K562 (cell line): ENCODE measurements at regions not wholly inside any gene's neighbourhood (a gene's known extent, or its start where the extent isn't known, plus 50 kb on each side); places are given as distances from the start of the nearest gene placed in this dataset.

ENCODE experiments used
- HDAC2 ChIP-seq: fragments of 450-650 bp; IDR thresholded peaks from 2 replicates; pipeline ENCODE4 v1.6.1; 2016; ENCODE audit warnings: mild to moderate bottlenecking
- NR1H2 ChIP-seq: sonication (generic); formaldehyde crosslinking; IDR thresholded peaks from 2 replicates; pipeline ENCODE4 v1.4.0; 2020; ENCODE audit warnings: mild to moderate bottlenecking, missing genetic modification reagents
- SAFB ChIP-seq: fragments of 200-400 bp; formaldehyde crosslinking; IDR thresholded peaks from 2 replicates; pipeline ENCODE4 v1.6.1; 2017; ENCODE audit warnings: low read depth, low read length, borderline replicate concordance
- SMARCA4 ChIP-seq: fragments of 450-650 bp; IDR thresholded peaks from 2 replicates; pipeline ENCODE4 v1.6.1; 2016
- SPI1 ChIP-seq: IDR thresholded peaks from 2 replicates; pipeline ENCODE4 v1.6.1; 2011; ENCODE audit warnings: low read depth, low read length, control low read depth, borderline replicate concordance
- ZC3H11A ChIP-seq: IDR thresholded peaks from 2 replicates; pipeline ENCODE4 v1.6.1; 2012; ENCODE audit warnings: low read depth, low read length, improper control_type of control experiment
- ZNF124 ChIP-seq: sonication (generic); formaldehyde crosslinking; IDR thresholded peaks from 2 replicates; pipeline ENCODE4 v1.8.1; 2022; ENCODE audit warnings: missing genetic modification reagents
- ZNF224 ChIP-seq: sonication (generic); formaldehyde crosslinking; IDR thresholded peaks from 2 replicates; pipeline ENCODE4 v1.8.0; 2022; ENCODE audit warnings: mild to moderate bottlenecking, missing genetic modification reagents
- ZNF431 ChIP-seq: sonication (generic); formaldehyde crosslinking; IDR thresholded peaks from 2 replicates; pipeline ENCODE4 v1.8.0; 2022; ENCODE audit warnings: mild to moderate bottlenecking, missing genetic modification reagents
- ZNF583 ChIP-seq: fragments of 250-450 bp; sonication (Bioruptor Pico); IDR thresholded peaks from 2 replicates; pipeline ENCODE4 v1.4.0; 2020
- TF ChIP-seq, protein P1 (sequence below): sonication (generic); formaldehyde crosslinking; IDR thresholded peaks from 2 replicates; pipeline ENCODE4 v1.5.0; 2020; ENCODE audit warnings: missing genetic modification reagents

DNA sequence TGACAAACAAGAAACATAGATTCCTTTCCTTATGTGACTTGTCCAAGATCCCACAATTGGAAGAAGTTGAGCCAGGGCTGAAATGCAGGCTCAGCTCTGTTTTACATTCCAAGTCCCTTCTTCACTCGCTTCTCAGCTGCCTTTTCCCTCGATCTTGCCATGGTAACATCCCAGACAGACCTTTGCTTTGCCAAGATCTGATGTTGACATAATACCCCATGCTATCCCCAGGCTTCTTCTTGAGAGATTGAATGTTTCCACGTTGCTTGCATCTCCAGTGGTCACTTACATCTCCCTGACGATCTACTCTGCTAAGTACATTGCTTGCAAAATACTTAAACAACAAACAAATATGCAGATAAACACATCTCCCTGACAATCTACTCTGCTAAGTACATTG, 63.5 kb downstream of the TBXT start:
- TF ChIP-seq ZNF583 (CRISPR knock-in tag) (no peak), ZNF431 (no peak), ZC3H11A (no peak), SMARCA4 (no peak), ZNF224 (no peak), ZNF124 (no peak), SPI1 (no peak), HDAC2 (no peak), SAFB (no peak), NR1H2 (no peak)
- TF ChIP-seq, protein P1, sequence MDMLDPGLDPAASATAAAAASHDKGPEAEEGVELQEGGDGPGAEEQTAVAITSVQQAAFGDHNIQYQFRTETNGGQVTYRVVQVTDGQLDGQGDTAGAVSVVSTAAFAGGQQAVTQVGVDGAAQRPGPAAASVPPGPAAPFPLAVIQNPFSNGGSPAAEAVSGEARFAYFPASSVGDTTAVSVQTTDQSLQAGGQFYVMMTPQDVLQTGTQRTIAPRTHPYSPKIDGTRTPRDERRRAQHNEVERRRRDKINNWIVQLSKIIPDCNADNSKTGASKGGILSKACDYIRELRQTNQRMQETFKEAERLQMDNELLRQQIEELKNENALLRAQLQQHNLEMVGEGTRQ (CRISPR knock-in tag), result no peak
